ENCODE measurements at regions not wholly inside any gene's neighbourhood (a gene's known extent, or its start where the extent isn't known, plus 50 kb on each side); places are given as distances from the start of the nearest gene placed in this dataset.

GRCh38 chr13:90197722-90198121, 1149.8 kb upstream of the MIR17HG start:
- Histone ChIP-seq H3K4ac (ENCODE audit: low read depth, low read length) (no peak overlapping the region), H3K9ac (ENCODE audit: low read length) (no peak overlapping the region), H3K23ac (ENCODE audit: low read length) (no peak overlapping the region), H3K9me3 (ENCODE audit: insufficient read depth, low read depth, low read length) (no peaks in the 10 kb centered on the region), H3K4me2 (ENCODE audit: low read length) (no peak overlapping the region), H3K27ac (ENCODE audit: low read depth, low read length) (no peak overlapping the region), H4K8ac (ENCODE audit: low read depth, low read length) (no peak overlapping the region), H3K4me3 (ENCODE audit: low read depth, low read length) (no peak overlapping the region), H3K79me2 (ENCODE audit: control insufficient read depth, insufficient read depth, low read length, poor library complexity) (no peaks in the 10 kb centered on the region), H3K4me1 (ENCODE audit: control insufficient read depth in 1 of 2, insufficient read depth in 2 of 2, low read length in 2 of 2) (no peaks in the 10 kb centered on the region), H3K18ac (ENCODE audit: low read length) (no peak overlapping the region), H2AFZ (ENCODE audit: insufficient read depth, low read length, poor library complexity) (no peak overlapping the region), H2BK5ac (ENCODE audit: low read depth, low read length, poor library complexity) (no peak overlapping the region), H3K27me3 (ENCODE audit: insufficient read depth, low read length) (no peaks in the 10 kb centered on the region), H3K14ac (ENCODE audit: low read length) (no peak overlapping the region), H2BK12ac (ENCODE audit: low read length) (no peak overlapping the region), H3K36me3 (ENCODE audit: control insufficient read depth in 1 of 2, insufficient read depth in 2 of 2, low read length in 2 of 2) (no peaks in the 10 kb centered on the region), H2AK5ac (ENCODE audit: low read length) (no peak overlapping the region), H4K91ac (ENCODE audit: low read depth, low read length) (no peak overlapping the region), H4K12ac (ENCODE audit: low read depth, low read length) (no peak overlapping the region), H3K79me1 (ENCODE audit: low read length) (no peaks in the 10 kb centered on the region), H2BK120ac (ENCODE audit: insufficient read depth, low read length, poor library complexity) (no peak overlapping the region)
- no peak for DNase-seq
- no CpG with 5 or more reads among the region's 2 CpGs for WGBS (ENCODE audit: extremely low coverage, insufficient coverage, insufficient read length)

- Histone ChIP-seq H3K9me3 (ENCODE audit: insufficient read depth, low read depth, low read length) (no peaks in the 10 kb centered on the region), H3K23ac (ENCODE audit: low read length) (no peak overlapping the region), H2BK12ac (ENCODE audit: low read length) (no peak overlapping the region), H3K27me3 (ENCODE audit: insufficient read depth, low read length) (no peaks in the 10 kb centered on the region), H3K4me2 (ENCODE audit: low read length) (no peak overlapping the region), H2BK120ac (ENCODE audit: insufficient read depth, low read length, poor library complexity) (no peak overlapping the region), H2AFZ (ENCODE audit: insufficient read depth, low read length, poor library complexity) (no peak overlapping the region), H3K79me2 (ENCODE audit: control insufficient read depth, insufficient read depth, low read length, poor library complexity) (no peaks in the 10 kb centered on the region), H4K12ac (ENCODE audit: low read depth, low read length) (no peak overlapping the region), H3K4ac (ENCODE audit: low read depth, low read length) (no peak overlapping the region), H3K4me3 (ENCODE audit: low read depth, low read length) (no peak overlapping the region), H2BK5ac (ENCODE audit: low read depth, low read length, poor library complexity) (no peak overlapping the region), H3K4me1 (ENCODE audit: control insufficient read depth in 1 of 2, insufficient read depth in 2 of 2, low read length in 2 of 2) (no peaks in the 10 kb centered on the region), H4K8ac (ENCODE audit: low read depth, low read length) (no peak overlapping the region), H3K27ac (ENCODE audit: low read depth, low read length) (no peak overlapping the region), H3K79me1 (ENCODE audit: low read length) (no peaks in the 10 kb centered on the region), H3K36me3 (ENCODE audit: control insufficient read depth in 1 of 2, insufficient read depth in 2 of 2, low read length in 2 of 2) (no peaks in the 10 kb centered on the region), H3K14ac (ENCODE audit: low read length) (no peak overlapping the region), H3K9ac (ENCODE audit: low read length) (no peak overlapping the region), H3K18ac (ENCODE audit: low read length) (no peak overlapping the region), H4K91ac (ENCODE audit: low read depth, low read length) (no peak overlapping the region), H2AK5ac (ENCODE audit: low read length) (no peak overlapping the region)
- no CpG with 5 or more reads among the region's 1 CpG for WGBS (ENCODE audit: extremely low coverage, insufficient coverage, insufficient read length)
- no peak for DNase-seq
Observed at GRCh38 chr13:90201202-90201601, 1146.3 kb upstream of the MIR17HG start.

GRCh38 chr13:90201676-90202460, 1145.6 kb upstream of the MIR17HG start:
- H3K23ac ChIP-seq (ENCODE audit: low read length), result no peak overlapping the region
- H3K4me1 ChIP-seq (ENCODE audit: control insufficient read depth in 1 of 2, insufficient read depth in 2 of 2, low read length in 2 of 2), result no peaks in the 10 kb centered on the region
- no peak for DNase-seq
- no peak overlapping the region for H2BK120ac ChIP-seq (ENCODE audit: insufficient read depth, low read length, poor library complexity)
- H3K4ac ChIP-seq (ENCODE audit: low read depth, low read length), result no peak overlapping the region
- no peaks in the 10 kb centered on the region for H3K36me3 ChIP-seq (ENCODE audit: control insufficient read depth in 1 of 2, insufficient read depth in 2 of 2, low read length in 2 of 2)
- no peak overlapping the region for H3K4me2 ChIP-seq (ENCODE audit: low read length)
- H3K14ac ChIP-seq (ENCODE audit: low read length), result no peak overlapping the region
- H4K8ac ChIP-seq (ENCODE audit: low read depth, low read length), result no peak overlapping the region
- H3K79me2 ChIP-seq (ENCODE audit: control insufficient read depth, insufficient read depth, low read length, poor library complexity), result no peaks in the 10 kb centered on the region
- no peaks in the 10 kb centered on the region for H3K79me1 ChIP-seq (ENCODE audit: low read length)
- H2AK5ac ChIP-seq (ENCODE audit: low read length), result no peak overlapping the region
- H4K91ac ChIP-seq (ENCODE audit: low read depth, low read length), result no peak overlapping the region
- WGBS (ENCODE audit: extremely low coverage, insufficient coverage, insufficient read length), result no CpG with 5 or more reads among the region's 7 CpGs
- H3K27ac ChIP-seq (ENCODE audit: low read depth, low read length), result no peak overlapping the region
- H3K9me3 ChIP-seq (ENCODE audit: insufficient read depth, low read depth, low read length), result no peaks in the 10 kb centered on the region
- H2BK5ac ChIP-seq (ENCODE audit: low read depth, low read length, poor library complexity), result no peak overlapping the region
- no peak overlapping the region for H3K4me3 ChIP-seq (ENCODE audit: low read depth, low read length)
- H4K12ac ChIP-seq (ENCODE audit: low read depth, low read length), result no peak overlapping the region
- H3K27me3 ChIP-seq (ENCODE audit: insufficient read depth, low read length), result no peaks in the 10 kb centered on the region
- H2BK12ac ChIP-seq (ENCODE audit: low read length), result no peak overlapping the region
- H3K9ac ChIP-seq (ENCODE audit: low read length), result no peak overlapping the region
- H3K18ac ChIP-seq (ENCODE audit: low read length), result no peak overlapping the region
- no peak overlapping the region for H2AFZ ChIP-seq (ENCODE audit: insufficient read depth, low read length, poor library complexity)

GRCh38 chr13:90205081-90205480, 1142.4 kb upstream of the MIR17HG start:
- Histone ChIP-seq H3K27me3 (ENCODE audit: insufficient read depth, low read length) (no peaks in the 10 kb centered on the region), H2BK12ac (ENCODE audit: low read length) (no peak overlapping the region), H3K4me2 (ENCODE audit: low read length) (no peak overlapping the region), H2BK120ac (ENCODE audit: insufficient read depth, low read length, poor library complexity) (no peak overlapping the region), H2BK5ac (ENCODE audit: low read depth, low read length, poor library complexity) (no peak overlapping the region), H4K8ac (ENCODE audit: low read depth, low read length) (no peak overlapping the region), H3K27ac (ENCODE audit: low read depth, low read length) (no peak overlapping the region), H3K4ac (ENCODE audit: low read depth, low read length) (no peak overlapping the region), H3K18ac (ENCODE audit: low read length) (no peak overlapping the region), H3K4me3 (ENCODE audit: low read depth, low read length) (no peak overlapping the region), H4K91ac (ENCODE audit: low read depth, low read length) (no peak overlapping the region), H3K9ac (ENCODE audit: low read length) (no peak overlapping the region), H2AK5ac (ENCODE audit: low read length) (no peak overlapping the region), H3K23ac (ENCODE audit: low read length) (no peak overlapping the region), H3K14ac (ENCODE audit: low read length) (no peak overlapping the region), H2AFZ (ENCODE audit: insufficient read depth, low read length, poor library complexity) (no peak overlapping the region), H3K79me2 (ENCODE audit: control insufficient read depth, insufficient read depth, low read length, poor library complexity) (no peaks in the 10 kb centered on the region), H3K4me1 (ENCODE audit: control insufficient read depth in 1 of 2, insufficient read depth in 2 of 2, low read length in 2 of 2) (no peaks in the 10 kb centered on the region), H3K36me3 (ENCODE audit: control insufficient read depth in 1 of 2, insufficient read depth in 2 of 2, low read length in 2 of 2) (no peaks in the 10 kb centered on the region), H3K9me3 (ENCODE audit: insufficient read depth, low read depth, low read length) (no peaks in the 10 kb centered on the region), H3K79me1 (ENCODE audit: low read length) (no peaks in the 10 kb centered on the region), H4K12ac (ENCODE audit: low read depth, low read length) (no peak overlapping the region)
- WGBS (ENCODE audit: extremely low coverage, insufficient coverage, insufficient read length), result no CpG with 5 or more reads among the region's 1 CpG
- no peak for DNase-seq

All from trophoblast cell (in vitro differentiated cells and primary cell).